CD4-positive, alpha-beta T cell treated with Interleukin-12 subunit alpha and Interleukin-12 subunit beta, for 1 hour (primary cell): ENCODE measurements at regions not wholly inside any gene's neighbourhood (a gene's known extent, or its start where the extent isn't known, plus 50 kb on each side); places are given as distances from the start of the nearest gene placed in this dataset.
"Not testable (repeated sequence)": the region's sequence is repeated elsewhere in the genome, so short reads cannot be mapped to it uniquely, and the experiment has no call there.

ENCODE experiments used
- DNase-seq: peaks from one replicate; pipeline ENCODE4 v3.0.0-alpha.2; 2020

GRCh38 chr10:121138918-121139317 lies 287.8 kb downstream of the WDR11 start:
- no peak for DNase-seq

DNA sequence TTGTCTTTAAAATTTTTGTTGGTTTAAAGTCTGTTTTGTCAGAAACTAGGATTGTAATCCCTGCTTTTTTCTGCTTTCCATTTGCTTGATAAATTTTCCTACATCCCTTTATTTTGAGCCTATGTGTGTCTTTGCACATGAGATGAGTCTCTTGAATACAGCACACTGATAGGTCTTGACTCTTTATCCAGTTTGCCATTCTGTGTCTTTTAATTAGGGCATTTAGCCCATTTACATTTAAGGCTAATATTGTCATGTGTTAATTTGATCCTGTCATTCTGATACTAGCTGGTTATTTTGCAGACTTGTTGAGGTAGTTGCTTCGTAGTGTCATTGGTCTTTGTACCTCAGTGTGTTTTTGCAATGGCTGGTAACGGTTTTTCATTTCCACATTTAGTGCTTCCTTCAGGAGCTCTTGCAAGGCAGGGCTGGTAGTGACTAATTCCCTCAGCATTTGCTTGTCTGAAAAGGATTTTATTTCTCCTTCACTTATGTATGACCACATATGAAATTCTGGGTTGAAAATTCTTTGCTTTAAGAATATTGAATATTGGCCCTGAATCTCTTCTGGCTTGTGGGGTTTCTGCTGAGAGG lies 294.7 kb downstream of the WDR11 start:
- not testable (repeated sequence) for DNase-seq

DNA sequence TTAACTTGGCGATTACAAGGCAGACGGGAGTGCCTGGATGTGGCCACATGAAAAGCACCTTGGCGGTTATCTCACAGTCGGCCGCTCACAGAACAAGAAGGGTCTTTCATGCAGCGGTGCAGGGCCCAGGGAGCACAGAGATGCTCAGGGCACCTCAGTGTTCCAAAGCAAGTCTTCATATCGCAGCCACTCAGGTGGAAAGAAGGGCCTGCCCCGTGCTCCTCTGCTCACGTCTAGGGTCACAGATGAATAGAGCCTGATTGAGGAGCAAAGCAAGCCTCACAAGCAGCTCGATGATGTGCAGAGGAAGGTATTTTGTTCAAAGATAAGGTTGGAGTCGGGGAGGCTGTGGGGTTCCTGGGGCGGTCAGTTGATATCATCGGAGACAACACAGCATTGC lies 297.8 kb downstream of the WDR11 start:
- DNase-seq: no peak

- DNase-seq: no peak
These were observed 300.9 kb downstream of the WDR11 start for GRCh38 chr10:121152033-121152432.

DNA sequence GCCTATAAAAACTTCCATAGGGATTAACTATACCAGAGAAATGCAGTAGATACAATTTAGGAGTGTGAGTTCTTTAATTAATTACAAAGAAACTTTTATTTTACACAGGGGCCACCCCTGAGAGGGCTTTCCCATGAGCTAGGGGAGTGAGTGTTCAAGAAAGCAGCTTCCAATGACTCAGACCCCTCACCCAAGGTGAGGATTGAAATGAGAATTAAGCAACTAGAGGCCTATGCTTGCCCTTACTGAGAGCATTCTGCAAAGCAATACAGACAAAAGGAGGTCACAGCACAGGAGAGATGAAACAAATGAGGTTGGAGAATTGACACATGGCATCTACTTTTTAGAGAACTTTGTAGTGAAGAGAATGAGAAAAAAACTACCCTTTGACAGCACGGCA lies 301.8 kb downstream of the WDR11 start:
- no peak for DNase-seq

DNA sequence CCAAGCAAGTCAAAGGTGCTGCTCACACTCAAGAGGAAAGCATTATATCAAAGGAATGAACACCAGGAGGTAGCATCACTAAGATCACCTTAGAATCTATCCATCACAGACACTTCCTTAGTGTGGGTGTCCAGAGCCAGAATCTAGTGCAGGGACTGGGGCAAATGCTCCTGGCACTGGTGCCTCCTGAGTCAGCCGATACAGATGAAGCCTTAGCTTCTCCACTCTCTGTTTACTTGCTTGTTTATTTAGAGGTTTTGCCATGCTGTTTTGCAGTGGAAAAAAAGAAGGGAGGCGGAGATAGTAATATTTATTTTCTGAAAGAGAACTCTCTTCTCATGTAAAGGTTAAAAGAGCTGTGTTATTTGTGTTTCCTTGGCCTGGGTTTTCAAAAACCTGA lies 303.1 kb downstream of the WDR11 start:
- no peak for DNase-seq

GRCh38 chr10:121154846-121155245 lies 303.7 kb downstream of the WDR11 start:
- DNase-seq: no peak

GRCh38 chr10:121155742-121156474 lies 304.7 kb downstream of the WDR11 start:
- DNase-seq: no peak

DNA sequence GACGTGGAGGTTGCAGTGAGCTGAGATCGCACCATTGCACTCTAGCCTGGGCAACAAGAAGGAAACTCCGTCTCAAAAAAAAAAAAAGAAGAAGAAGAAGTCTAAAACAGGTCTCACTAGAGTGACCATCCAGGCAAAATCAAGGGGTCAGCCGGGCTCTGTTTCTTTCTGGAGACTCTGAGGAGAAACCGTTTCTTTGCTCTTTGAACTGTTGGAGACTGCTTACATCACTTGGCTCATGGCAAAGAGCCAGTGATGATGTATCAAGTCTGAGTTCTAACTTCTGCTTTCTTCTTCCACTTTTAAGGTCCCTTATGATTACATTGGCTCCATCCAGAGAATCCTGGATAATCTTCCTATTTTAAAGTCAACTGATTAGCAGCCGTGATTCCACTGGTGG lies 306.8 kb downstream of the WDR11 start:
- DNase-seq: no peak

- no peak for DNase-seq
These were observed 307.9 kb downstream of the WDR11 start for GRCh38 chr10:121158988-121159579.

DNA sequence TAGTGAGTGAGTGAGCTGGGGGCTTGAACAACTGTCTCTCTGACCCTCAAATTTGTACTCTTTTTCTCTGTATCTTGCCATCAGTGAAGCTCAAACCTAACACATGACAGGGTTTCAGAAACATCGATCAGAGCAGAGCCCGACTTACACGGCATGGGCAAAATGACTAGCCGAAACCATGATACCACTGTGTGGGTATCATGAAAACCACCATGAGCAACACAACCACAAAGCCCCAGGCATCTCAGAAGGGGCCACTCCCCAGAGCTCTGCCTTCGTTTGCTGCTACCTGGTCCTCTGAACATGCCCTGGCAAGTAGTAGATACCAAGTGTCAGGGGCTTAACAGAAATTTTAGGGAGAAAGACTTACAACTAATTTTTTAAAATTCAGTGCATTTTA lies 308.5 kb downstream of the WDR11 start:
- no peak for DNase-seq

- DNase-seq: no peak
These were observed 314.1 kb downstream of the WDR11 start for GRCh38 chr10:121165276-121165675.

GRCh38 chr10:121167534-121168243 lies 316.5 kb downstream of the WDR11 start:
- DNase-seq: no peak

DNA sequence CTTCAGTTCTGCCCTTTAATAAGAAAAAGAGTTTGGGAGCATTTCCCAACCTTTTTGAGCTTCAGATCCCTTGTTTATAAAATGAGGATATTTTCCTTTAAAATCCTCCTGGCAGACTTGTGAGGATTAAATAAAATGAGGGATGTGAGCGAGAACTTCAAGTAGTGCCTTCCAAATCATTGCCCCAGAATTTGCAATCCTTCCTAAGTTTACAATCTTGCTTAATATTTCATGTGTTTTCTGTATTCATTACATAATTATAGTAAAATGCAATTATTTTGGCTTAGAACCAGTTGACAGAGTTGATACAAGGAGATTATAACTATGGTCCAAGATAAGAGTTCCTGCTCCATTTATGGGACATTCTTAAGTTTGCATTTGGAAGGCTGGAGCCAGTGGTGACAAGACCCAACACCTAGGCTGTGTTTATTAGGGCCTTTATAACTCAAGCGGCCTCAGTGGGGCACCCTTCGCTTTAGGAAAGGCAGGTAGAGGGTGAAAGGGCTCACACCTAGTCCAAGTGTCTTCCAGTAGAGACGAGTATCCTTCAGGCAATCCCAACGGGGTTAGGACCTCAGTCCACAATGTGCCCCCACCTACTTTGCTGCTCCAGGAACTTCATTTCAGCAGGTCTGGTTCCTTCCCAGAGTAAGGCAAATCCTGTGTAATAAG lies 317.5 kb downstream of the WDR11 start:
- no peak for DNase-seq

GRCh38 chr10:121169406-121169805 lies 318.2 kb downstream of the WDR11 start:
- DNase-seq: no peak

DNA sequence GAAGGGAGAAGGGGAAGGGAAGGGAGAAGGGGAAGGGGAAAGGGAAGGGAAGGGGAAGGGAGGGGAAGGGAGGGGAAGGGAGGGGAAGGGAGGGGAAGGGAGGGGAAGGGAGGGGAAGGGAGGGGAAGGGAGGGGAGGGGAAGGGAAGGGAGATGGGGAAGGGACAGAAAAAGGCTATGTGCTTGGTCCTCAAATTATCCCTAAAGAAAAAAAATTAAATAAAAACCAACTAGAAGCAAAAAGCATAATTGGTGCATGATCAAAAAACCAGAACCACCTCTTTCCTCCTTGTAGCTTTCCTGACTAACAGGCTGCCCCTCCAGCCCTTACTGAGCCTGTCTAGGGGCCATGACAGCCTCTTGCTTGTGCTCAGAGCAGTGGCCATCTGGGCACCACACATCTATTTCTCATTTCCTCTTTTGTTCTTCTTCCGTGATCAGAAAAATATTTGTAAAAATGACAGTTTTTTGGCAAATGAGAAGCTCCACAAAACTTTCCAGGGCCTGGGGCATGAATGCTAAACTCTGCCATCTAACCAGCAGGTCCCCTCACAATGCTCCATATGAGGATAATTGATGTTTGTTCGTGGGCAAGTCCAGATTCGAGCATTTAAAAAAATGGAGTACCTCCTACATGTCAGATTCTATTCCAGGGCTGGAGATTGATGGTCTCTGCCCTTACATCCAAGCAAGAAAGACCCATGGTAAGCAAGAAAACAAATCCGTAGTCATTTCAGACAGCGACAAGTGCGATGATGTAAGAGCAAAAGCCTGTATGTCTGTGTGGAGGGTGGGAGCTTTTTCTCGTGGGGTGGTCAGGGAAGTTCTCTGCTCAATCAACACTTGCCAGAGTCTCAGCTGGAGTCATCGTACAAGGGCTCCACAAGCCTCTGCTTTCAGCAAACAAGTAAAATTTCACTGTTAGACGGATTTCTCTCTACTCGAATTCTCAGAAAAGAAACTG lies 320.9 kb downstream of the WDR11 start:
- no peak for DNase-seq

GRCh38 chr10:121179006-121179405 lies 327.8 kb downstream of the WDR11 start:
- DNase-seq: no peak

- DNase-seq: no peak
These were observed 331.1 kb downstream of the WDR11 start for GRCh38 chr10:121182219-121182618.

DNA sequence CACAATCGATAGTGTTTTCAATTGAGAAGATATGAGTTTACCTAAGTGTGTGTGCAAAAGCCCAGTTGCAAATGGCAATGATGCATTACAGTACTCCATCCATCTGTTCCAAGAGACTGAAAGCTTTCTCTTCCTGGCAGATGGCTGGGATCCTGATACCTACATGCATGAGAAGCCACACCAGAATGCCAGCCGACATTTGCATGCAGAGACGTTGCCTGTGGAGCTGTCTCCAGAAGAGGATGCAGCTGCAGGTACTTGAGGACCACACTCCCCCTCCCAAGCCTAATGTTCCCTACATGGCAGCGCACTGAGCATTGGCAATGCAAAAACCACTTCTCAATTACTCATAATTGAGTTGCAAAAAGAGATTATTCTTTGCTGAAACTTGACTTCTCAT lies 332.1 kb downstream of the WDR11 start:
- no peak for DNase-seq

DNA sequence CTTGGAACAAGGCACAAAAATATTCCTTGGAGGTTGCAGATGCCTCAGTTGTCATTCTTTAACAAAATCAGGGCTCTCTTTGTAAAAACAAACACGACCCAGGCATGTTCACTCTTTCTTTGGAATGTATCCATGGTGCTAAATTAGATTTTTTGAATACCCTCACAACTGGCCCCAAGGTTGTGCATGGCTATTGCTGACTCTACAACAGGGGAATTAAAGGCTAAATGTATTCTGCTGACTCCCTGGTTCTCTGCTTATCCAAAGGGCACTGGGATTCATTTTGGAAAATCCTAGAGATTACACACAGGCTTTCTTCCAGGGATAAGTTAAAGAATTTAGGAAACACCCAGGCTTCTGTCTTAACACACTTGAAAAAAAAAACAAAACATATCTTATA lies 332.5 kb downstream of the WDR11 start:
- no peak for DNase-seq

- no peak for DNase-seq
These were observed 334.8 kb downstream of the WDR11 start for GRCh38 chr10:121185816-121186455.

- DNase-seq: no peak
These were observed 336.2 kb downstream of the WDR11 start for GRCh38 chr10:121187391-121187790.
